ENCODE measurements at regions not wholly inside any gene's neighbourhood (a gene's known extent, or its start where the extent isn't known, plus 50 kb on each side); places are given as distances from the start of the nearest gene placed in this dataset.
"Not testable (repeated sequence)": the region's sequence is repeated elsewhere in the genome, so short reads cannot be mapped to it uniquely, and the experiment has no call there.

GRCh38 chrX:22810876-22811275, 188.9 kb upstream of the DDX53 start:
- no peak for DNase-seq

GRCh38 chrX:22818061-22818460, 181.7 kb upstream of the DDX53 start:
- DNase-seq: no peak

- DNase-seq: no peak
Observed at GRCh38 chrX:22855693-22856092, 144.1 kb upstream of the DDX53 start.

- DNase-seq: no peak
Observed at GRCh38 chrX:22859642-22860041, 140.1 kb upstream of the DDX53 start.

- not testable (repeated sequence) for DNase-seq
Observed at GRCh38 chrX:22866801-22867200, 133.0 kb upstream of the DDX53 start.

GRCh38 chrX:22882543-22882942, 117.2 kb upstream of the DDX53 start:
- DNase-seq: no peak

- DNase-seq: no peak
Observed at GRCh38 chrX:22889819-22890218, 109.9 kb upstream of the DDX53 start.

- peak; percentile 15 for DNase-seq
Observed at GRCh38 chrX:22912616-22913015, 87.1 kb upstream of the DDX53 start.

GRCh38 chrX:22922961-22923360, 76.8 kb upstream of the DDX53 start:
- no peak for DNase-seq

GRCh38 chrX:22934640-22935039, 65.1 kb upstream of the DDX53 start:
- DNase-seq: no peak

GRCh38 chrX:22944945-22945344, 54.8 kb upstream of the DDX53 start:
- no peak for DNase-seq
